OCI-LY7 (cell line): ENCODE measurements at regions not wholly inside any gene's neighbourhood (a gene's known extent, or its start where the extent isn't known, plus 50 kb on each side); places are given as distances from the start of the nearest gene placed in this dataset.

Source experiments
- CTCF ChIP-seq: fragments of 200-600 bp; sonication (generic); conservative IDR thresholded peaks from 2 replicates; pipeline ENCODE4 v1.5.1; 2014; ENCODE audit warnings: mild to moderate bottlenecking, antibody characterized with exemption, low read length, moderate library complexity, mixed read lengths
- EZH2phosphoT487 ChIP-seq: fragments of 200-600 bp; sonication (generic); IDR thresholded peaks from 2 replicates; pipeline ENCODE4 v1.6.1; 2018; ENCODE audit warnings: low read depth, borderline replicate concordance, mild to moderate bottlenecking, mixed run types, antibody characterized with exemption, low read length, moderate library complexity, mixed read lengths

- TF ChIP-seq CTCF (no peak), EZH2phosphoT487 (no peak)
These were observed 93.8 kb upstream of the CEP85L start for GRCh38 chr6:118745156-118745555.
